ENCODE measurements at regions not wholly inside any gene's neighbourhood (a gene's known extent, or its start where the extent isn't known, plus 50 kb on each side); places are given as distances from the start of the nearest gene placed in this dataset.
"Not testable (repeated sequence)": the region's sequence is repeated elsewhere in the genome, so short reads cannot be mapped to it uniquely, and the experiment has no call there.

- H3K27me3 ChIP-seq (ENCODE audit: insufficient read depth, low read length): no peaks in the 10 kb centered on the region
- no peak overlapping the region for H3K9ac ChIP-seq (ENCODE audit: low read depth, low read length)
- H3K27ac ChIP-seq (ENCODE audit: low read length): no peak overlapping the region
- no peaks in the 10 kb centered on the region for H3K9me3 ChIP-seq (ENCODE audit: insufficient read depth, low read depth, low read length)
- no peaks in the 10 kb centered on the region for H3K36me3 ChIP-seq (ENCODE audit: insufficient read depth, low read depth, low read length)
- H3K4me1 ChIP-seq (ENCODE audit: insufficient read depth, low read length): no peaks in the 10 kb centered on the region
- no peak overlapping the region for H3K4me3 ChIP-seq (ENCODE audit: low read length)
These were observed 1097.9 kb downstream of the REEP3 start for GRCh38 chr10:64619102-64619501.

- Histone ChIP-seq H3K27ac (ENCODE audit: low read length) (no peak overlapping the region), H3K4me1 (ENCODE audit: insufficient read depth, low read length) (no peaks in the 10 kb centered on the region), H3K27me3 (ENCODE audit: insufficient read depth, low read length) (no peaks in the 10 kb centered on the region), H3K9me3 (ENCODE audit: insufficient read depth, low read depth, low read length) (no peaks in the 10 kb centered on the region), H3K36me3 (ENCODE audit: insufficient read depth, low read depth, low read length) (no peaks in the 10 kb centered on the region), H3K9ac (ENCODE audit: low read depth, low read length) (no peak overlapping the region), H3K4me3 (ENCODE audit: low read length) (no peak overlapping the region)
These were observed 1105.7 kb downstream of the REEP3 start for GRCh38 chr10:64626924-64627323.

GRCh38 chr10:64630534-64630933, 1109.3 kb downstream of the REEP3 start:
- H3K4me3 ChIP-seq (ENCODE audit: low read length): no peak overlapping the region

GRCh38 chr10:64635906-64636305, 1114.7 kb downstream of the REEP3 start:
- H3K4me1 ChIP-seq (ENCODE audit: insufficient read depth, low read length): 0 out of 2 replicates have a peak, but pooled peaks cover 4% of the 10 kb centered on the region
- no peaks in the 10 kb centered on the region for H3K36me3 ChIP-seq (ENCODE audit: insufficient read depth, low read depth, low read length)
- no peak overlapping the region for H3K4me3 ChIP-seq (ENCODE audit: low read length)
- H3K9ac ChIP-seq (ENCODE audit: low read depth, low read length): no peak overlapping the region
- no peaks in the 10 kb centered on the region for H3K27me3 ChIP-seq (ENCODE audit: insufficient read depth, low read length)
- H3K9me3 ChIP-seq (ENCODE audit: insufficient read depth, low read depth, low read length): no peaks in the 10 kb centered on the region
- H3K27ac ChIP-seq (ENCODE audit: low read length): no peak overlapping the region

More at GRCh38 chr10:64630534-64630933, 1109.3 kb downstream of the REEP3 start:
- Histone ChIP-seq H3K27me3 (ENCODE audit: insufficient read depth, low read length) (no peaks in the 10 kb centered on the region), H3K36me3 (ENCODE audit: insufficient read depth, low read depth, low read length) (no peaks in the 10 kb centered on the region), H3K27ac (ENCODE audit: low read length) (no peak overlapping the region), H3K4me1 (ENCODE audit: insufficient read depth, low read length) (no peaks in the 10 kb centered on the region), H3K9ac (ENCODE audit: low read depth, low read length) (no peak overlapping the region), H3K9me3 (ENCODE audit: insufficient read depth, low read depth, low read length) (no peaks in the 10 kb centered on the region)

GRCh38 chr10:64636461-64636860, 1115.3 kb downstream of the REEP3 start:
- Histone ChIP-seq H3K27me3 (ENCODE audit: insufficient read depth, low read length) (no peaks in the 10 kb centered on the region), H3K27ac (ENCODE audit: low read length) (no peak overlapping the region), H3K4me1 (ENCODE audit: insufficient read depth, low read length) (0 out of 2 replicates have a peak, but pooled peaks cover 4% of the 10 kb centered on the region), H3K36me3 (ENCODE audit: insufficient read depth, low read depth, low read length) (no peaks in the 10 kb centered on the region), H3K9me3 (ENCODE audit: insufficient read depth, low read depth, low read length) (no peaks in the 10 kb centered on the region), H3K9ac (ENCODE audit: low read depth, low read length) (no peak overlapping the region), H3K4me3 (ENCODE audit: low read length) (no peak overlapping the region)

- Histone ChIP-seq H3K9me3 (ENCODE audit: insufficient read depth, low read depth, low read length) (no peaks in the 10 kb centered on the region), H3K4me1 (ENCODE audit: insufficient read depth, low read length) (0 out of 2 replicates have a peak, but pooled peaks cover 4% of the 10 kb centered on the region), H3K27ac (ENCODE audit: low read length) (no peak overlapping the region)
These were observed 1116.7 kb downstream of the REEP3 start for GRCh38 chr10:64637939-64638338.

GRCh38 chr10:64648915-64649314, 1127.7 kb downstream of the REEP3 start:
- H3K36me3 ChIP-seq (ENCODE audit: insufficient read depth, low read depth, low read length): no peaks in the 10 kb centered on the region
- H3K27ac ChIP-seq (ENCODE audit: low read length): no peak overlapping the region
- no peak overlapping the region for H3K4me3 ChIP-seq (ENCODE audit: low read length)
- no peak overlapping the region for H3K9ac ChIP-seq (ENCODE audit: low read depth, low read length)
- no peaks in the 10 kb centered on the region for H3K9me3 ChIP-seq (ENCODE audit: insufficient read depth, low read depth, low read length)
- no peaks in the 10 kb centered on the region for H3K4me1 ChIP-seq (ENCODE audit: insufficient read depth, low read length)
- no peaks in the 10 kb centered on the region for H3K27me3 ChIP-seq (ENCODE audit: insufficient read depth, low read length)

More at GRCh38 chr10:64637939-64638338, 1116.7 kb downstream of the REEP3 start:
- Histone ChIP-seq H3K9ac (ENCODE audit: low read depth, low read length) (no peak overlapping the region), H3K4me3 (ENCODE audit: low read length) (no peak overlapping the region), H3K36me3 (ENCODE audit: insufficient read depth, low read depth, low read length) (no peaks in the 10 kb centered on the region), H3K27me3 (ENCODE audit: insufficient read depth, low read length) (no peaks in the 10 kb centered on the region)

- no peak overlapping the region for H3K4me3 ChIP-seq (ENCODE audit: low read length)
- no peaks in the 10 kb centered on the region for H3K36me3 ChIP-seq (ENCODE audit: insufficient read depth, low read depth, low read length)
- no peaks in the 10 kb centered on the region for H3K9me3 ChIP-seq (ENCODE audit: insufficient read depth, low read depth, low read length)
- H3K27me3 ChIP-seq (ENCODE audit: insufficient read depth, low read length): no peaks in the 10 kb centered on the region
- H3K9ac ChIP-seq (ENCODE audit: low read depth, low read length): no peak overlapping the region
- no peaks in the 10 kb centered on the region for H3K4me1 ChIP-seq (ENCODE audit: insufficient read depth, low read length)
- H3K27ac ChIP-seq (ENCODE audit: low read length): no peak overlapping the region
These were observed 1137.3 kb downstream of the REEP3 start for GRCh38 chr10:64658528-64658927.

- H3K4me1 ChIP-seq (ENCODE audit: insufficient read depth, low read length): no peaks in the 10 kb centered on the region
- no peaks in the 10 kb centered on the region for H3K27me3 ChIP-seq (ENCODE audit: insufficient read depth, low read length)
- H3K27ac ChIP-seq (ENCODE audit: low read length): no peak overlapping the region
- H3K36me3 ChIP-seq (ENCODE audit: insufficient read depth, low read depth, low read length): no peaks in the 10 kb centered on the region
- no peak overlapping the region for H3K4me3 ChIP-seq (ENCODE audit: low read length)
- no peaks in the 10 kb centered on the region for H3K9me3 ChIP-seq (ENCODE audit: insufficient read depth, low read depth, low read length)
- H3K9ac ChIP-seq (ENCODE audit: low read depth, low read length): no peak overlapping the region
These were observed 1138.1 kb downstream of the REEP3 start for GRCh38 chr10:64659311-64659710.

- H3K9me3 ChIP-seq (ENCODE audit: insufficient read depth, low read depth, low read length): peaks cover 6% of the 10 kb centered on the region
- no peak overlapping the region for H3K4me3 ChIP-seq (ENCODE audit: low read length)
- H3K27ac ChIP-seq (ENCODE audit: low read length): no peak overlapping the region
- H3K9ac ChIP-seq (ENCODE audit: low read depth, low read length): no peak overlapping the region
- H3K27me3 ChIP-seq (ENCODE audit: insufficient read depth, low read length): no peaks in the 10 kb centered on the region
- no peaks in the 10 kb centered on the region for H3K36me3 ChIP-seq (ENCODE audit: insufficient read depth, low read depth, low read length)
- H3K4me1 ChIP-seq (ENCODE audit: insufficient read depth, low read length): no peaks in the 10 kb centered on the region
These were observed 1160.8 kb downstream of the REEP3 start for GRCh38 chr10:64682043-64682442.

GRCh38 chr10:64690194-64690593, 1169.0 kb downstream of the REEP3 start:
- H3K27ac ChIP-seq (ENCODE audit: low read length): no peak overlapping the region
- H3K4me1 ChIP-seq (ENCODE audit: insufficient read depth, low read length): no peaks in the 10 kb centered on the region; the same call in 1 of the 2 replicates
- no peak overlapping the region for H3K4me3 ChIP-seq (ENCODE audit: low read length)
- no peak overlapping the region for H3K9ac ChIP-seq (ENCODE audit: low read depth, low read length)
- H3K27me3 ChIP-seq (ENCODE audit: insufficient read depth, low read length): no peaks in the 10 kb centered on the region
- no peaks in the 10 kb centered on the region for H3K9me3 ChIP-seq (ENCODE audit: insufficient read depth, low read depth, low read length)
- no peaks in the 10 kb centered on the region for H3K36me3 ChIP-seq (ENCODE audit: insufficient read depth, low read depth, low read length)

GRCh38 chr10:64699244-64699643, 1178.0 kb downstream of the REEP3 start:
- Histone ChIP-seq H3K4me3 (ENCODE audit: low read length) (no peak overlapping the region), H3K36me3 (ENCODE audit: insufficient read depth, low read depth, low read length) (no peaks in the 10 kb centered on the region), H3K27ac (ENCODE audit: low read length) (no peak overlapping the region), H3K27me3 (ENCODE audit: insufficient read depth, low read length) (no peaks in the 10 kb centered on the region), H3K9me3 (ENCODE audit: insufficient read depth, low read depth, low read length) (no peaks in the 10 kb centered on the region), H3K9ac (ENCODE audit: low read depth, low read length) (no peak overlapping the region), H3K4me1 (ENCODE audit: insufficient read depth, low read length) (no peaks in the 10 kb centered on the region)

- H3K27me3 ChIP-seq (ENCODE audit: insufficient read depth, low read length); H3K9me3 ChIP-seq (ENCODE audit: insufficient read depth, low read depth, low read length); H3K4me3 ChIP-seq (ENCODE audit: low read length); H3K9ac ChIP-seq (ENCODE audit: low read depth, low read length); H3K36me3 ChIP-seq (ENCODE audit: insufficient read depth, low read depth, low read length); H3K4me1 ChIP-seq (ENCODE audit: insufficient read depth, low read length); H3K27ac ChIP-seq (ENCODE audit: low read length): not testable (repeated sequence)
These were observed 1180.9 kb downstream of the REEP3 start for GRCh38 chr10:64702086-64702485.

Data from iPS-20b (cell line).